Renal cortical epithelial cell (primary cell): ENCODE measurements at regions not wholly inside any gene's neighbourhood (a gene's known extent, or its start where the extent isn't known, plus 50 kb on each side); places are given as distances from the start of the nearest gene placed in this dataset.

ENCODE experiments used
- DNase-seq: peaks from one replicate; pipeline ENCODE4 v3.0.0-alpha.2; 2011; ENCODE audit warnings: low read depth

DNA sequence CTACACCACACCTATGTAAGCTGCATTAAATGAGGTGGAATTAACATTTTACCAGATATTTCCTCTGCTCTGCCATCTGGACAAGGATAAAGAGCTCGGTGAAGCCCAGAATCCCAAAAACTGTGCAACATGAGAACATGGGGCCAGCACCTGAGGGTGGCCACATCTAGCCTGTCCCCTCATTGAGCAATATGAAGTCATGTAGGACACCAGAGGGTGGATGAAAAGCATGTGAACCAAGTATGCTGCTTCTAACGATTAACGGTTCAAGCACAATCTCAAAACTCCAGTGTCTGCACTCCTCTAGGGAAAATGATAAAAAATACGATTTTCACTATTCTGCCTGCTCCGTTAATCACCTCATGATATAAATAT lies 545.8 kb downstream of the EBF1 start:
- DNase-seq = no peak

- DNase-seq = no peak
Measured at GRCh38 chr5:158553195-158553961, 546.3 kb downstream of the EBF1 start.

GRCh38 chr5:158552241-158552640 lies 547.5 kb downstream of the EBF1 start:
- DNase-seq = no peak

DNA sequence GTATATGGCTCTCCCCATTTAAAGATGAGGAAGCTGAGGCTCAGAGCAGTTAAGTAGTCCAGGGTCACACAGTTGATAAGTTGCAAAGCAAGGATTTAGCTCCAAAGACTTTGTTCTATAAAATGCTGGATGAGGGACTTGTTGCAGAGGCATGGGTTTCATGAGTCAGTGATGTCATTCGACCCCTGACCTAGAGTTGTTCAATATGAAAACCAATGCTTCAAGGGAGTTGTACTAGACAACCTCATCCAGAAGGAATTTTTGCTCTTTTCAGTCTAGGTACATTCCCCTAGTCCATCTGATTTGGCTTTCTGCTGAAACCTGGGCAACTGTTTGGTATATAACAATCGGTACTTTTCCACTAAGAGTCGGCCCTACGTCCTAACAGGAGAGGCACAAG lies 550.4 kb downstream of the EBF1 start:
- DNase-seq = no peak

DNA sequence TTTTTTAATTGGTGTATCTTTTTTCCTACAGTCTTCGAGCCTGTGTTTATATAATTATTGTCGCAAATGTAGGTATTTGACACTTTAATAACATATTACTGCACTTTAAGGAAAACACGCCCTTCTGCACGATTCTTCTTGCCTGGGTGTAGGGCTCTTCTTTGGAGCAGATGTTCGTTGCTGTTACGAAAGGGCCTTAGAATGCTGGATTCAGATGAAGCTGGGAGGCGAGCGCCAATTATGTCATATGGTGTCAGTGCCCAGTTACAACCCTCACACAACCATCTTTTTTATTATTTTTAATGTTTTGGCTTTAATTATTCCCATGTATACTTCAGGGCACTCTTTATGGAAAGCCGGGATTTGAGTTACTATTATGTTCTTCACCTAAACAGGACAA lies 553.0 kb downstream of the EBF1 start:
- DNase-seq = no peak

GRCh38 chr5:158545949-158546530 lies 553.7 kb downstream of the EBF1 start:
- no peak for DNase-seq

GRCh38 chr5:158544388-158545339 lies 555.1 kb downstream of the EBF1 start:
- no peak for DNase-seq

DNA sequence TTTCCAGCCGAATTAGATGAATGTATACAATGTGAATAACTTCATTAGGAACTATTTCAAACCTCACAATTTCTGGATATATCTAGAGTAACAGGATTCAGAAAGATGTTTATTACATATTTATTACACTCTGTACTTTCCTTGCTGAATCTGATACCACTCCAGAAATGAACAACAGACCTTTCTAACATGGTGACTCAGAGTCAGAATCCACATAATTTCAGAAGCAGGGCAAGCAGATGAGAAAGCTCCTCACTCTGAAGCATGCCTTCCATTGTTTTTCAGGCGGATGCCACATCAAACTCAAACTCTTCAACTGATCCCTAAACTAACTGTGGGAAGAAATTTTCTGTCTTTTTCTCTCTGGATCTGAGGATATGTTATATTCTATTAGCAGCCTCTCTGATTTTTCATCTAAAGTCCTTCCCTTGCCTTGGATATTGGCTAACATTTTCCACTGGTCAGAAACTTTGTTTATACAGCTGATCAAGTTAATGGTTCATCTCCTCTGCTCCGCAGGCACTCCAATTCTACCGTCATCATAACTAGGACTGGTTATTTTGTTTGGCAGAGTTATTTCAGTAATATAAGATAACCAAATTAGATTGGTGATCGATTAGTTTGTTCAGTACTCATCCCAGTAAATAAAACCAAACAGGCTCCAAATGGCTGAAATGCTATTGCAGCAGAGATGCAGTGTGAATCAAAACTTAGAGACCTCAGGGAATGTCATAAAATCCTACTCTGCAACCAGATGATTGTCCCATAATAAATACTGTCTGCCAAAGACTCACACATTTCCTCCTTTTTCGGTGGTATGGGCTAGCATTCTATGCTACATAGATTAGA lies 556.0 kb downstream of the EBF1 start:
- peak; percentile 15 for DNase-seq

DNA sequence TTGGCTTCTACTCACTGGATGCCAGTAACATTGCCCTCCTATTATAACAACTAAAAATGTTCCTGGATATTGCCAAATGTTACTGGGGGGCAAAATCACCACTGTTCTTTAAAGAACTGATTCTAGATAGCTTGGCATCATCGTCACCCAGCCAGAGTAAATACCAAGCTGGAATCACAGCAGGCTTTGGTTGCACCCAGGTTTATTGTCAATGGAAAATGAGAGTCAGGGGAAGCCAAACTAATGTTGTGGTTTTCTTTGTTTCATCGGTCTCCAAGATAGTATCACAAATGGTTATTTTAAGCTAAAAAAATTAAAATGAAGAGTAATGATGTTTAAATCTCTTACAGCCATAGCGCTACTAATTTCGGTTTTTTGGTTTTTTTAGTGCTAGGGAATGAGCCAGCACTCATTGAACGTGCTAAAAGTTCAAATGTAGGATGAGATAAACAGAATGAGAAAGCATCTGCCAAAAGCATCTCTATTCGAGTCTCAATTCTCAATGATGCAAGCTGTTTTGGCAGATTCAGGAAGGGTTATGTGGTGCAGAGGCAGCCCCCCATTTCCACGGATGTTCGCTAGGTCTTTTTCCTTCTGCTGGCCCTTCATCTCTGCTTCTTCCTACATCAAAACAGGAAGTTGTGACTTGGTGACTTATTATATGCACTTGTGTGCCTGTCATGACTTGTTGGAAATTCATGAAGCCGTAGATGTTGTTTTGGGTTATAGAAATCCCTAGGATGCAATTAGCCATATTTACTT lies 558.0 kb downstream of the EBF1 start:
- DNase-seq = no peak

- no peak for DNase-seq
Measured at GRCh38 chr5:158538506-158539074, 561.1 kb downstream of the EBF1 start.

DNA sequence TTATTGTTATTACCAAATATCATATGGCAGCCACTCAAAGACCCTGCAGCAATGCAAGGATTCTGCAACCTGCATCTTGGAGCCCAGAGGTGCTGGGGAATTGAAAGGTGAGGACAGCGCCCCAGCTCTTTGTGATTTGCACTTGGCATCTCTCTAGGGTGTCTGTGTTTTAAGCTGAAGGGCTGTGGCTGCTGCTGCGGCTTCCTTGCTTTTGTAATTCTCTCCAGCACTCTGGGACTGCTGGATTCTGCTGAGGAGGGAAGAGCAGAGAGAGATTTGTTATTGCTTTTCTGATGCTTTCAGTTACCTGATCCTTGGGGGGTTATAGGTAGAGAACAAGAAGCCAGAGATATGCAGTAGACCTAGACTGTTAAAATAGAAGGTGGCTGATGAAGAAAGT lies 562.4 kb downstream of the EBF1 start:
- DNase-seq = no peak

- DNase-seq = no peak
Measured at GRCh38 chr5:158534203-158534602, 565.5 kb downstream of the EBF1 start.

- DNase-seq = no peak
Measured at GRCh38 chr5:158532739-158533138, 567.0 kb downstream of the EBF1 start.

GRCh38 chr5:158531860-158532259 lies 567.9 kb downstream of the EBF1 start:
- DNase-seq = no peak

- DNase-seq = no peak
Measured at GRCh38 chr5:158530115-158530514, 569.6 kb downstream of the EBF1 start.

GRCh38 chr5:158529454-158529853 lies 570.3 kb downstream of the EBF1 start:
- no peak for DNase-seq

GRCh38 chr5:158525663-158526062 lies 574.1 kb downstream of the EBF1 start:
- DNase-seq = no peak

- DNase-seq = no peak
Measured at GRCh38 chr5:158524070-158524469, 575.6 kb downstream of the EBF1 start.

DNA sequence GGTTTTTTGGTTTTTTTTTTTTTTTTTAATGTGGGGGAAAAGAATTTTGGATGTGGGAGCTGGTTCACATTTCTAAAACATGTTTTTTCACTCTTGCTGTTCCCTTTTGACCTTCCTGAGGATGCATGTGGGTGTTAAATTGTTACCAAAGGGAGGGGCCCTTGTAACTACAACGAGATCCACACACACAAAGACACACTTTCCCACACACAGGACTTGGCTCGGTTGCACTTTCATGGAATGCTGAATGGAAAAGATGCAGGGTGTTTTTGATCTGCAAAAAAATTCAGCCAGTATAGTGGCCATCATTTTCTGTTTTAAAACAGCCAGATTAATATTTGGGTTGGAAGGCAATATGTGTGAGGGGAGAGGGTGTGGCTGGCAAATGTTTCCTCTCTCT lies 576.9 kb downstream of the EBF1 start:
- DNase-seq = no peak

GRCh38 chr5:158521995-158522394 lies 577.7 kb downstream of the EBF1 start:
- DNase-seq = no peak
